Heart left ventricle (tissue), 16 donors: ENCODE measurements at regions not wholly inside any gene's neighbourhood (a gene's known extent, or its start where the extent isn't known, plus 50 kb on each side); places are given as distances from the start of the nearest gene placed in this dataset.

Experiments
- ATAC-seq, 4 donors: fragments of 200-7000 bp; cut with Tn5 transposase; one replicate each; pipeline ENCODE4 v1.9.1; 2020 to 2022; ENCODE audit warnings: moderate library complexity in 4 of 4, mild to moderate bottlenecking in 3 of 4, moderate number of reproducible peaks in 1 of 4
- DNase-seq, 5 donors: peaks; one replicate each; pipeline ENCODE4 v3.0.0-alpha.2; 2020
- H3K27ac ChIP-seq, 12 donors: fragments of 200-600 bp; sonication (generic) in 4 of 12; one replicate each; pipeline versions ENCODE4 v1.5.0 to v1.8.0; 2016 to 2022; ENCODE audit warnings: mild to moderate bottlenecking in 2 of 12
- H3K27me3 ChIP-seq, 9 donors: fragments of 200-600 bp; sonication (generic) in 2 of 9; one replicate each; pipeline versions ENCODE4 v1.5.1 to v1.8.0; 2016 to 2022; ENCODE audit warnings: mild to moderate bottlenecking in 3 of 9
- H3K36me3 ChIP-seq, 9 donors: fragments of 200-600 bp; sonication (generic) in 2 of 9; one replicate each; pipeline versions ENCODE4 v1.5.0 to v1.8.0; 2018 to 2022; ENCODE audit warnings: mild to moderate bottlenecking in 2 of 9
- H3K4me1 ChIP-seq, 12 donors: fragments of 200-600 bp; sonication (generic) in 4 of 12; one replicate each; pipeline versions ENCODE4 v1.5.0 to v1.8.0; 2016 to 2022; ENCODE audit warnings: mild to moderate bottlenecking in 3 of 12
- H3K4me3 ChIP-seq, 12 donors: fragments of 200-600 bp; sonication (generic) in 4 of 12; one replicate each; pipeline versions ENCODE4 v1.5.0 to v1.8.0; 2017 to 2022; ENCODE audit warnings: mild to moderate bottlenecking in 9 of 12, moderate library complexity in 4 of 12
- H3K9me3 ChIP-seq, 12 donors: fragments of 200-600 bp; sonication (generic) in 4 of 12; one replicate each; pipeline versions ENCODE4 v1.5.0 to v1.8.0; 2016 to 2022; ENCODE audit warnings: mild to moderate bottlenecking in 1 of 12
- CTCF ChIP-seq, 12 donors: fragments of 200-600 bp; sonication (generic) in 4 of 12; IDR thresholded peaks; one replicate each; pipeline versions ENCODE4 v1.5.0 to v1.8.0; 2018 to 2022; ENCODE audit warnings: antibody characterized with exemption in 12 of 12, mild to moderate bottlenecking in 5 of 12
- POLR2A ChIP-seq, 2 donors: fragments of 450-650 bp; IDR thresholded peaks; one replicate each; pipeline ENCODE4 v1.6.1; 2017; ENCODE audit warnings: antibody characterized with exemption in 2 of 2, mild to moderate bottlenecking in 2 of 2, moderate library complexity in 2 of 2
- WGBS, 4 donors: extraction: QIAGEN DNeasy Blood & Tissue Kit in 2 of 4; methylation state at CpG; one replicate each; pipeline versions ENCODE4 v1.1.5 to v1.1.7; 2013 to 2018; 5-methylcytosine and 5-hydroxymethylcytosine counted together
- intact Hi-C, 10 donors: fragments of 100-400 bp; cut with DNase I; formaldehyde crosslinking; loops; one replicate each; pipeline versions ENCODE4 v1.11.1 to v1.14.2; 2022
- donor health status: ischemic (EF 13 %, LVEDD 7.1; RV severe dilation, severe dysfunction).
- donor health status: healthy with polysubstance abuse.
- donor health status: DM: no; HTN: yes; CAD: no.
- donor health status: DM: no; HTN: no; CAD: no.
- donor health status: ischemic (EF 25% LVEDD 6.9; RV normal size, moderate dysfunction).
- donor health status: ischemic (EF 25% LVEDD 5.7; RV mildly dilated, moderate dysfunction).
- donor health status: healthy.
- donor health status: DM: yes; HTN: yes; CAD: no.
- donor health status: ischemic (EF 35%, LVEDD 5.7; RV mildly dilated, moderate dysfunction).
- donor health status: nonischemic (EF 11% LVEDD 7.7; RV severe dilation, severe dysfunction).
- donor health status: DM: yes; HTN: yes; CAD: no.
- donor health status: PGD.
- donor health status: ischemic (EF 29% LVEDD 5.4; RV normal size, mild dysfunction).
- donor health status: nonischemic (EF 23%, LVEDD 6.1; RV moderate dilation, normal function).

GRCh38 chr12:65689508-65689907, 134.8 kb upstream of the HMGA2 start:
- DNase-seq (no peak), ATAC-seq (no peak)
- Histone ChIP-seq H3K27ac (no peak overlapping the region), H3K27me3 (no peaks in the 10 kb centered on the region), H3K9me3 (no peaks in the 10 kb centered on the region), H3K4me3 (no peak overlapping the region), H3K4me1 (no peaks in the 10 kb centered on the region), H3K36me3 (no peaks in the 10 kb centered on the region)
- TF ChIP-seq POLR2A (IDR thresholded peaks at IDR 0.05) (no peak), CTCF (IDR thresholded peaks at IDR 0.05) (no peak)
- 87 to 93% (median 88%) methylated on average over 2 of the region's 2 CpGs for WGBS, 4 donors
- intact Hi-C loops, result loop anchor here in 3 of 10 donors (5.0 to 10.0 kb wide), 4 partner anchors 125 to 385 kb away; no protein-coding TSS in a partner anchor

GRCh38 chr12:65690477-65690876, 133.8 kb upstream of the HMGA2 start:
- no peak for TF ChIP-seq POLR2A (IDR thresholded peaks at IDR 0.05)
- no peak for TF ChIP-seq CTCF (IDR thresholded peaks at IDR 0.05)
- Histone ChIP-seq H3K4me3 (no peak overlapping the region), H3K9me3 (no peaks in the 10 kb centered on the region), H3K27ac (no peak overlapping the region), H3K4me1 (no peaks in the 10 kb centered on the region), H3K27me3 (no peaks in the 10 kb centered on the region), H3K36me3 (no peaks in the 10 kb centered on the region)
- no peak for ATAC-seq
- 53 to 70% (median 61%) methylated on average over 1 of the region's 1 CpG for WGBS, 4 donors
- intact Hi-C loops, result no loop called here
- no peak for DNase-seq

- TF ChIP-seq CTCF (IDR thresholded peaks at IDR 0.05), result no peak
- no peak for TF ChIP-seq POLR2A (IDR thresholded peaks at IDR 0.05)
- ATAC-seq (no peak), DNase-seq (no peak)
- intact Hi-C loops, result no loop called here
- Histone ChIP-seq H3K36me3 (no peaks in the 10 kb centered on the region), H3K4me1 (no peaks in the 10 kb centered on the region), H3K9me3 (no peaks in the 10 kb centered on the region), H3K4me3 (no peak overlapping the region), H3K27ac (no peak overlapping the region), H3K27me3 (no peaks in the 10 kb centered on the region)
- 67 to 80% (median 76%) methylated on average over 3 of the region's 3 CpGs for WGBS, 4 donors
Measured at GRCh38 chr12:65694130-65694529, 130.2 kb upstream of the HMGA2 start.

DNA sequence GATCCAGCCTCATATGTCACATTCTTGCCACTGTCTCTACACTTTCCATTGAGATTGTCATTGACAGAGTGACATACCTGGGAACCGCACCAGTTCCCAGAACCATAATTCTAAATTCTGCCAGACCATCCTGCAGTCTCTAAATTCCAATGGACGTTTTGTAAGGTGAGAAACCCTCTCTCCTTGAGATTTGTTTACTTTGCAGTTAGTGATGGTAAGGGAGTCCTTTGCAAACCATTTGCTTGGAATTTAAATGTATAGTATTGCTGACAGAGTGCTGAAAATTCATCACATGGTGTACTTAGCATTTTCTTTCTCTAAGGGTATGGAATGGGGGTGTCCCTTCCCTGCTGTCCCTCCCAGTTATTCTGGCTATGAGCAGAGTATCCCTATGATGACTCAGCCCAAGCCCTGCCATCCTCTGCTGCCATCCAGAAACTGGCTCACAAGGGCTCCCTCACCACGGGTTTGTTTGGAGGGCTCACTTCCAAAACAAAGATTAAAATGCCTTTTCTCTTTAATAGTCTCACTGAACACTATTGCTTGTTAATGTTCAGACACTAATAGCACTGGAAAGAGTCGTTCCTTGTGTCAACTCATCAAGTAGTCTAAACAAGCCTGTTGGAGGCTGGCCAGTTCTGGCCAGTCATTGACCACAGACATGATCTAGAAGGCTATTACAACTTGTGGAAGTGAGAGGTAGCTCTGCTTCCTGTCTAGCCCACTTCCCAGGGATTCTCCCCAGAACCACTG, 129.0 kb upstream of the HMGA2 start:
- intact Hi-C loops, result no loop called here
- no peaks in the 10 kb centered on the region for H3K27me3 ChIP-seq
- H3K27ac ChIP-seq, result peak overlapping the region in 1 of 12 donors; percentile 13
- H3K4me3 ChIP-seq, result no peak overlapping the region
- no peaks in the 10 kb centered on the region for H3K36me3 ChIP-seq
- H3K4me1 ChIP-seq, result no peaks in the 10 kb centered on the region
- peak in 4 of 5 donors; percentile 26 to 70 (median 44) for DNase-seq
- peak in 2 of 4 donors; percentile 51 to 83 for ATAC-seq
- 31 to 42% (median 39%) methylated on average over 4 of the region's 4 CpGs for WGBS, 4 donors
- TF ChIP-seq POLR2A (IDR thresholded peaks at IDR 0.05), result no peak
- no peak for TF ChIP-seq CTCF (IDR thresholded peaks at IDR 0.05)
- no peaks in the 10 kb centered on the region for H3K9me3 ChIP-seq
